ENCODE measurements at regions not wholly inside any gene's neighbourhood (a gene's known extent, or its start where the extent isn't known, plus 50 kb on each side); places are given as distances from the start of the nearest gene placed in this dataset.

DNA sequence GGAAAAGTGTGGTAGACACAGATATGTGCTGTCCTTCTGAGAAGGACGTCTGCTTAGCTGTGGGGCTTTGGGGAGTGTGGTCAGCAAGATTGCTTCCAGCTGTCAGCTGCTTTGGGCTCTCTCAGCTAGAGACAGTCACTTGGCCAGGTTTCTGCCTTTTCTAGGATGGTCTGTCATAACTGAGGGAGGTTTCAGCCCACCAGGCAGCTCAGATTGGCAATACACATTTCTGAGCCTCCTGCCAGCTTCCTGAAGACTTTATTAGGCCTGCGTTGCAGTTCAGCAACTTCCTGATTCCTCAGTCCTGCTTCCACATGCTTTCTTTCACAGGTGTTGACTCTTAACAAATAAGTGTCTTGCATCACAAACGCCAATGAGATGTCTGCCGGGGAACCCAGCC lies 286.5 kb downstream of the SQOR start:
- TF ChIP-seq, protein P1, sequence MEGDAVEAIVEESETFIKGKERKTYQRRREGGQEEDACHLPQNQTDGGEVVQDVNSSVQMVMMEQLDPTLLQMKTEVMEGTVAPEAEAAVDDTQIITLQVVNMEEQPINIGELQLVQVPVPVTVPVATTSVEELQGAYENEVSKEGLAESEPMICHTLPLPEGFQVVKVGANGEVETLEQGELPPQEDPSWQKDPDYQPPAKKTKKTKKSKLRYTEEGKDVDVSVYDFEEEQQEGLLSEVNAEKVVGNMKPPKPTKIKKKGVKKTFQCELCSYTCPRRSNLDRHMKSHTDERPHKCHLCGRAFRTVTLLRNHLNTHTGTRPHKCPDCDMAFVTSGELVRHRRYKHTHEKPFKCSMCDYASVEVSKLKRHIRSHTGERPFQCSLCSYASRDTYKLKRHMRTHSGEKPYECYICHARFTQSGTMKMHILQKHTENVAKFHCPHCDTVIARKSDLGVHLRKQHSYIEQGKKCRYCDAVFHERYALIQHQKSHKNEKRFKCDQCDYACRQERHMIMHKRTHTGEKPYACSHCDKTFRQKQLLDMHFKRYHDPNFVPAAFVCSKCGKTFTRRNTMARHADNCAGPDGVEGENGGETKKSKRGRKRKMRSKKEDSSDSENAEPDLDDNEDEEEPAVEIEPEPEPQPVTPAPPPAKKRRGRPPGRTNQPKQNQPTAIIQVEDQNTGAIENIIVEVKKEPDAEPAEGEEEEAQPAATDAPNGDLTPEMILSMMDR (IDR thresholded peaks at IDR 0.05; ENCODE audit: low read length): no peak
- TF ChIP-seq EZH2 (IDR thresholded peaks at IDR 0.05; ENCODE audit: borderline replicate concordance, low read length): no peak
